OCI-LY1 (cell line): ENCODE measurements at regions not wholly inside any gene's neighbourhood (a gene's known extent, or its start where the extent isn't known, plus 50 kb on each side); places are given as distances from the start of the nearest gene placed in this dataset.

Source experiments
- CTCF ChIP-seq: fragments of 200-600 bp; sonication (generic), shearing (Covaris generic); IDR thresholded peaks from 2 replicates; pipeline ENCODE4 v1.5.1; 2017; ENCODE audit warnings: mild to moderate bottlenecking, antibody characterized with exemption, low read length, moderate library complexity, mixed read lengths
- EZH2 ChIP-seq: fragments of 200-600 bp; sonication (generic), shearing (Covaris generic); IDR thresholded peaks from 2 replicates; pipeline ENCODE4 v1.8.0; 2017; ENCODE audit warnings: borderline replicate concordance, mixed run types, mild to moderate bottlenecking, antibody characterized with exemption, low read length, moderate library complexity, mixed read lengths

GRCh38 chr10:105953861-105954260 is 1210.6 kb downstream of the SORCS1 start:
- TF ChIP-seq CTCF (no peak), EZH2 (no peak)
